GM18951 (cell line): ENCODE measurements at regions not wholly inside any gene's neighbourhood (a gene's known extent, or its start where the extent isn't known, plus 50 kb on each side); places are given as distances from the start of the nearest gene placed in this dataset.
"Not testable (repeated sequence)": the region's sequence is repeated elsewhere in the genome, so short reads cannot be mapped to it uniquely, and the experiment has no call there.

Source experiments
- POLR2A ChIP-seq: IDR thresholded peaks from 4 replicates; pipeline ENCODE4 v1.6.1; 2011; ENCODE audit warnings: mild to moderate bottlenecking; ENCODE audit not compliant: insufficient read length, insufficient read depth; ENCODE audit errors: extremely low read depth
- in situ Hi-C: fragments of 300-500 bp; cut with MboI; formaldehyde crosslinking; loops from one replicate; pipeline ENCODE4 v1.12.0; 2022; ENCODE audit warnings: low sequenced_read_pairs, mixed read lengths, inconsistent platforms; ENCODE audit not compliant: unreplicated experiment

GRCh38 chr7:68218461-68218860 is 1221.8 kb downstream of the TYW1 start:
- TF ChIP-seq POLR2A, result no peak
- in situ Hi-C loops, result no loop called here

GRCh38 chr7:68222311-68222710 is 1225.7 kb downstream of the TYW1 start:
- no peak for TF ChIP-seq POLR2A
- in situ Hi-C loops, result no loop called here

GRCh38 chr7:68224041-68224741 is 1227.6 kb downstream of the TYW1 start:
- in situ Hi-C loops, result no loop called here
- TF ChIP-seq POLR2A, result no peak

- in situ Hi-C loops, result not testable (repeated sequence)
Measured at GRCh38 chr7:68231011-68231410, 1234.4 kb downstream of the TYW1 start.

- TF ChIP-seq POLR2A, result no peak
- in situ Hi-C loops, result no loop called here
Measured at GRCh38 chr7:68235937-68236336, 1239.3 kb downstream of the TYW1 start.

GRCh38 chr7:68238204-68238805 is 1241.7 kb downstream of the TYW1 start:
- no peak for TF ChIP-seq POLR2A
- in situ Hi-C loops, result no loop called here

- in situ Hi-C loops, result no loop called here
- TF ChIP-seq POLR2A, result no peak
Measured at GRCh38 chr7:68243128-68243527, 1246.5 kb downstream of the TYW1 start.

GRCh38 chr7:68244389-68244788 is 1247.8 kb downstream of the TYW1 start:
- in situ Hi-C loops, result no loop called here
- no peak for TF ChIP-seq POLR2A

GRCh38 chr7:68245688-68246087 is 1249.1 kb downstream of the TYW1 start:
- in situ Hi-C loops, result no loop called here
- no peak for TF ChIP-seq POLR2A

- TF ChIP-seq POLR2A, result no peak
- in situ Hi-C loops, result no loop called here
Measured at GRCh38 chr7:68246189-68246633, 1249.6 kb downstream of the TYW1 start.

- TF ChIP-seq POLR2A, result no peak
- in situ Hi-C loops, result no loop called here
Measured at GRCh38 chr7:68247126-68247525, 1250.5 kb downstream of the TYW1 start.

- in situ Hi-C loops, result no loop called here
- TF ChIP-seq POLR2A, result no peak
Measured at GRCh38 chr7:68247571-68247970, 1250.9 kb downstream of the TYW1 start.

GRCh38 chr7:68248973-68249372 is 1252.3 kb downstream of the TYW1 start:
- TF ChIP-seq POLR2A, result no peak
- in situ Hi-C loops, result no loop called here

- TF ChIP-seq POLR2A, result no peak
Measured at GRCh38 chr7:68249611-68250010, 1253.0 kb downstream of the TYW1 start.

GRCh38 chr7:68250143-68250542 is 1253.5 kb downstream of the TYW1 start:
- in situ Hi-C loops, result no loop called here
- no peak for TF ChIP-seq POLR2A

More at GRCh38 chr7:68249611-68250010, 1253.0 kb downstream of the TYW1 start:
- in situ Hi-C loops, result no loop called here

- in situ Hi-C loops, result not testable (repeated sequence)
Measured at GRCh38 chr7:68254815-68255214, 1258.2 kb downstream of the TYW1 start.
